H9 (cell line): ENCODE measurements at regions not wholly inside any gene's neighbourhood (a gene's known extent, or its start where the extent isn't known, plus 50 kb on each side); places are given as distances from the start of the nearest gene placed in this dataset.

Source experiments
- DNase-seq: peaks from one replicate; pipeline ENCODE4 v3.0.0-alpha.2; 2017
- H2AFZ ChIP-seq: one replicate; pipeline ENCODE4 v1.6.1; 2013; ENCODE audit warnings: mild to moderate bottlenecking, low read length, control low read depth, moderate library complexity
- H2AK5ac ChIP-seq: 2 replicates; pipeline ENCODE4 v1.6.1; 2013; ENCODE audit warnings: low read length, control low read depth, mixed read lengths; ENCODE audit not compliant: insufficient read length
- H2BK120ac ChIP-seq: one replicate; pipeline ENCODE4 v1.6.1; 2013; ENCODE audit warnings: low read depth, mild to moderate bottlenecking, low read length, control low read depth, inconsistent platforms; ENCODE audit not compliant: poor library complexity, severe bottlenecking
- H2BK12ac ChIP-seq: 2 replicates; pipeline ENCODE4 v1.6.1; 2013; ENCODE audit warnings: low read length, control low read depth, mixed read lengths, low read depth; ENCODE audit not compliant: insufficient read length
- H2BK15ac ChIP-seq: 2 replicates; pipeline ENCODE4 v1.6.1; 2013; ENCODE audit warnings: low read depth, low read length, control low read depth
- H2BK20ac ChIP-seq: one replicate; pipeline ENCODE4 v1.6.1; 2013; ENCODE audit warnings: low read depth, mild to moderate bottlenecking, low read length, control low read depth, inconsistent platforms; ENCODE audit not compliant: poor library complexity, severe bottlenecking
- H2BK5ac ChIP-seq: 2 replicates; pipeline ENCODE4 v1.6.1; 2013; ENCODE audit warnings: low read length, control low read depth, mixed read lengths; ENCODE audit not compliant: insufficient read length
- H3K14ac ChIP-seq: 2 replicates; pipeline ENCODE4 v1.6.1; 2013; ENCODE audit warnings: low read length, control low read depth; ENCODE audit not compliant: insufficient read depth
- H3K18ac ChIP-seq: 2 replicates; pipeline ENCODE4 v1.6.1; 2013; ENCODE audit warnings: low read depth, mild to moderate bottlenecking, mixed read lengths, low read length, control low read depth; ENCODE audit not compliant: insufficient read length
- H3K23ac ChIP-seq: 2 replicates; pipeline ENCODE4 v1.6.1; 2013; ENCODE audit warnings: low read length, control low read depth, mixed read lengths, low read depth; ENCODE audit not compliant: insufficient read length
- H3K23me2 ChIP-seq: 2 replicates; pipeline ENCODE4 v1.6.1; 2013; ENCODE audit warnings: low read depth, mild to moderate bottlenecking, mixed read lengths, low read length, control low read depth; ENCODE audit not compliant: insufficient read length, poor library complexity, severe bottlenecking
- H3K27ac ChIP-seq: 2 replicates; pipeline ENCODE4 v1.5.1; 2013; ENCODE audit warnings: low read length, control low read depth, mixed read lengths, low read depth; ENCODE audit not compliant: insufficient read length
- H3K27me3 ChIP-seq: 2 replicates; pipeline ENCODE4 v1.6.1; 2013; ENCODE audit warnings: low read length, control low read depth, inconsistent platforms; ENCODE audit not compliant: insufficient read depth
- H3K4ac ChIP-seq: 2 replicates; pipeline ENCODE4 v1.6.1; 2013; ENCODE audit warnings: low read depth, mild to moderate bottlenecking, control low read depth, inconsistent platforms, low read length, moderate library complexity
- H3K4me1 ChIP-seq: 2 replicates; pipeline ENCODE4 v1.6.1; 2013; ENCODE audit warnings: low read length, control low read depth, inconsistent platforms; ENCODE audit not compliant: insufficient read depth
- H3K4me2 ChIP-seq: 2 replicates; pipeline ENCODE4 v1.6.1; 2013; ENCODE audit warnings: low read length, control low read depth, mixed read lengths; ENCODE audit not compliant: insufficient read length, insufficient read depth
- H3K56ac ChIP-seq: 2 replicates; pipeline ENCODE4 v1.6.1; 2013; ENCODE audit warnings: low read depth, mild to moderate bottlenecking, mixed read lengths, low read length, control low read depth; ENCODE audit not compliant: insufficient read length
- H3K79me1 ChIP-seq: 2 replicates; pipeline ENCODE4 v1.6.1; 2013; ENCODE audit warnings: low read depth, mild to moderate bottlenecking, moderate library complexity, low read length, control low read depth, inconsistent platforms; ENCODE audit not compliant: insufficient read depth, poor library complexity, severe bottlenecking
- H3K79me2 ChIP-seq: 2 replicates; pipeline ENCODE4 v1.6.1; 2013; ENCODE audit warnings: low read length, control low read depth, inconsistent platforms; ENCODE audit not compliant: insufficient read depth
- H3K9ac ChIP-seq: 2 replicates; pipeline ENCODE4 v1.6.1; 2013; ENCODE audit warnings: low read length, control low read depth, mixed read lengths; ENCODE audit not compliant: insufficient read length; ENCODE audit errors: extremely low read depth
- H3K9me3 ChIP-seq: one replicate; pipeline ENCODE4 v1.6.1; 2013; ENCODE audit warnings: low read depth, low read length, inconsistent platforms; ENCODE audit not compliant: control insufficient read depth
- H3T11ph ChIP-seq: one replicate; pipeline ENCODE4 v1.6.1; 2013; ENCODE audit warnings: mild to moderate bottlenecking, low read length, control low read depth, inconsistent platforms
- H4K20me1 ChIP-seq: one replicate; pipeline ENCODE4 v1.6.1; 2013; ENCODE audit not compliant: control insufficient read depth, insufficient read length, insufficient read depth
- H4K5ac ChIP-seq: 2 replicates; pipeline ENCODE4 v1.6.1; 2013; ENCODE audit warnings: low read depth, mild to moderate bottlenecking, mixed read lengths, low read length, control low read depth; ENCODE audit not compliant: insufficient read length
- H4K8ac ChIP-seq: replicated peaks from 2 replicates; pipeline ENCODE4 v1.6.1; 2013; ENCODE audit warnings: low read length, control low read depth, mixed read lengths, low read depth; ENCODE audit not compliant: insufficient read length
- H4K91ac ChIP-seq: 2 replicates; pipeline ENCODE4 v1.6.1; 2013; ENCODE audit warnings: low read depth, mild to moderate bottlenecking, moderate library complexity, mixed read lengths, low read length, control low read depth; ENCODE audit not compliant: insufficient read length
- H3K27ac Mint-ChIP-seq, 3 experiments: 2 replicates in 2 of 3; 3 replicates in 1 of 3; pipeline ENCODE4 v1.8.0; 2020 to 2021; ENCODE audit warnings: mixed read lengths in 3 of 3, mild to moderate bottlenecking in 1 of 3, moderate library complexity in 1 of 3
- H3K27me3 Mint-ChIP-seq: 2 replicates; pipeline ENCODE4 v1.8.0; 2021; ENCODE audit warnings: low read depth, mild to moderate bottlenecking, moderate library complexity, mixed read lengths
- H3K36me3 Mint-ChIP-seq, 3 experiments: 2 replicates in 2 of 3; 3 replicates in 1 of 3; pipeline ENCODE4 v1.8.0; 2020 to 2021; ENCODE audit warnings: low read depth in 3 of 3, mixed read lengths in 3 of 3; ENCODE audit not compliant: insufficient read depth in 1 of 3
- H3K4me1 Mint-ChIP-seq, 2 experiments: 2 replicates each; pipeline ENCODE4 v1.8.0; 2020; ENCODE audit warnings: mixed read lengths in 2 of 2
- H3K4me3 Mint-ChIP-seq, 2 experiments: 2 replicates in 1 of 2; 3 replicates in 1 of 2; pipeline ENCODE4 v1.8.0; 2020 to 2021; ENCODE audit warnings: mild to moderate bottlenecking in 2 of 2, mixed read lengths in 2 of 2, moderate library complexity in 1 of 2
- H3K9me3 Mint-ChIP-seq, 2 experiments: 2 replicates in 1 of 2; 3 replicates in 1 of 2; pipeline ENCODE4 v1.8.0; 2020; ENCODE audit warnings: mild to moderate bottlenecking in 2 of 2, mixed read lengths in 2 of 2, moderate library complexity in 1 of 2
- CTCF ChIP-seq: fragments of 200-600 bp; sonication (generic); conservative IDR thresholded peaks from 3 replicates; pipeline ENCODE4 v1.8.0; 2021; ENCODE audit warnings: antibody characterized with exemption, mild to moderate bottlenecking
- WGBS: extraction: QIAGEN DNeasy Blood & Tissue Kit; methylation state at CpG from one replicate; pipeline ENCODE4 v1.1.7; 2013; ENCODE audit warnings: missing lambda C conversion rate, low lambda C conversion rate, mixed read lengths; ENCODE audit not compliant: insufficient read length; ENCODE audit errors: extremely low coverage; 5-methylcytosine and 5-hydroxymethylcytosine counted together

- Mint-ChIP-seq H3K4me1 (no peaks in the 10 kb centered on the region), H3K9me3 (peaks cover 4 to 9% of the 10 kb centered on the region in 2 experiments), H3K27me3 (no peaks in the 10 kb centered on the region), H3K36me3 (peaks cover 8 to 12% (median 9%) of the 10 kb centered on the region in 3 experiments), H3K27ac (no peak overlapping the region), H3K4me3 (no peak overlapping the region)
- Histone ChIP-seq H3K23me2 (no peaks in the 10 kb centered on the region), H2AK5ac (no peak overlapping the region), H3K27ac (no peak overlapping the region), H4K5ac (no peak overlapping the region), H4K91ac (no peak overlapping the region), H3K4me2 (no peak overlapping the region), H2AFZ (no peak overlapping the region), H3K4ac (no peak overlapping the region), H4K20me1 (no peaks in the 10 kb centered on the region), H3T11ph (no peak overlapping the region), H3K4me1 (no peaks in the 10 kb centered on the region), H3K79me2 (no peaks in the 10 kb centered on the region), H3K18ac (no peak overlapping the region), H2BK20ac (no peak overlapping the region), H3K79me1 (no peaks in the 10 kb centered on the region), H2BK120ac (no peak overlapping the region), H3K9me3 (no peaks in the 10 kb centered on the region), H3K14ac (no peak overlapping the region), H3K56ac (no peak overlapping the region), H2BK15ac (no peak overlapping the region), H2BK12ac (no peak overlapping the region), H3K23ac (no peak overlapping the region), H3K27me3 (no peaks in the 10 kb centered on the region), H3K9ac (no peak overlapping the region), H4K8ac (no peak overlapping the region), H2BK5ac (no peak overlapping the region)
- no CpG with 5 or more reads among the region's 2 CpGs for WGBS
- TF ChIP-seq CTCF: no peak
- no peak for DNase-seq
Observed at GRCh38 chr9:2448193-2448738, 173.3 kb upstream of the VLDLR start.
